ENCODE measurements at regions not wholly inside any gene's neighbourhood (a gene's known extent, or its start where the extent isn't known, plus 50 kb on each side); places are given as distances from the start of the nearest gene placed in this dataset.
"Not testable (repeated sequence)": the region's sequence is repeated elsewhere in the genome, so short reads cannot be mapped to it uniquely, and the experiment has no call there.

- no peak for DNase-seq
Observed at GRCh38 chr3:66812741-66813140, 185.4 kb upstream of the KBTBD8 start.

GRCh38 chr3:66816090-66816761 is 181.9 kb upstream of the KBTBD8 start:
- peak; percentile 66 for DNase-seq

- DNase-seq, result peak; percentile 85
Observed at GRCh38 chr3:66817951-66818557, 180.1 kb upstream of the KBTBD8 start.

- peak; percentile 40 for DNase-seq
Observed at GRCh38 chr3:66819993-66820501, 178.1 kb upstream of the KBTBD8 start.

- peak; percentile 35 for DNase-seq
Observed at GRCh38 chr3:66822186-66823008, 175.7 kb upstream of the KBTBD8 start.

- DNase-seq, result no peak
Observed at GRCh38 chr3:66823009-66823397, 175.1 kb upstream of the KBTBD8 start.

GRCh38 chr3:66823532-66823931 is 174.6 kb upstream of the KBTBD8 start:
- DNase-seq, result no peak

- DNase-seq, result no peak
Observed at GRCh38 chr3:66825375-66825774, 172.7 kb upstream of the KBTBD8 start.

- no peak for DNase-seq
Observed at GRCh38 chr3:66827726-66828125, 170.4 kb upstream of the KBTBD8 start.

GRCh38 chr3:66828303-66828702 is 169.8 kb upstream of the KBTBD8 start:
- no peak for DNase-seq

- DNase-seq, result no peak
Observed at GRCh38 chr3:66830301-66830700, 167.8 kb upstream of the KBTBD8 start.

GRCh38 chr3:66831931-66832330 is 166.2 kb upstream of the KBTBD8 start:
- no peak for DNase-seq

- DNase-seq, result no peak
Observed at GRCh38 chr3:66836363-66837152, 161.5 kb upstream of the KBTBD8 start.

GRCh38 chr3:66838704-66839103 is 159.4 kb upstream of the KBTBD8 start:
- DNase-seq, result no peak

GRCh38 chr3:66839508-66839907 is 158.6 kb upstream of the KBTBD8 start:
- DNase-seq, result peak; percentile 73

- not testable (repeated sequence) for DNase-seq
Observed at GRCh38 chr3:66842761-66843464, 155.2 kb upstream of the KBTBD8 start.

GRCh38 chr3:66851894-66852613 is 146.1 kb upstream of the KBTBD8 start:
- DNase-seq, result no peak

- DNase-seq, result no peak
Observed at GRCh38 chr3:66854601-66855151, 143.4 kb upstream of the KBTBD8 start.

GRCh38 chr3:66856533-66856932 is 141.6 kb upstream of the KBTBD8 start:
- DNase-seq, result no peak

- no peak for DNase-seq
Observed at GRCh38 chr3:66858656-66859381, 139.3 kb upstream of the KBTBD8 start.

- no peak for DNase-seq
Observed at GRCh38 chr3:66860771-66861170, 137.3 kb upstream of the KBTBD8 start.

Measured in NCI-H526 treated with DMSO at 0.1 percent for 48 hours (cell line).